GM18870 (cell line): ENCODE measurements at regions not wholly inside any gene's neighbourhood (a gene's known extent, or its start where the extent isn't known, plus 50 kb on each side); places are given as distances from the start of the nearest gene placed in this dataset.
"Not testable (repeated sequence)": the region's sequence is repeated elsewhere in the genome, so short reads cannot be mapped to it uniquely, and the experiment has no call there.

Experiments
- ATAC-seq: cut with Tn5 transposase; IDR thresholded peaks from one replicate; pipeline ENCODE4 v1.9.1; 2021; ENCODE audit warnings: moderate library complexity; ENCODE audit not compliant: unreplicated experiment

DNA sequence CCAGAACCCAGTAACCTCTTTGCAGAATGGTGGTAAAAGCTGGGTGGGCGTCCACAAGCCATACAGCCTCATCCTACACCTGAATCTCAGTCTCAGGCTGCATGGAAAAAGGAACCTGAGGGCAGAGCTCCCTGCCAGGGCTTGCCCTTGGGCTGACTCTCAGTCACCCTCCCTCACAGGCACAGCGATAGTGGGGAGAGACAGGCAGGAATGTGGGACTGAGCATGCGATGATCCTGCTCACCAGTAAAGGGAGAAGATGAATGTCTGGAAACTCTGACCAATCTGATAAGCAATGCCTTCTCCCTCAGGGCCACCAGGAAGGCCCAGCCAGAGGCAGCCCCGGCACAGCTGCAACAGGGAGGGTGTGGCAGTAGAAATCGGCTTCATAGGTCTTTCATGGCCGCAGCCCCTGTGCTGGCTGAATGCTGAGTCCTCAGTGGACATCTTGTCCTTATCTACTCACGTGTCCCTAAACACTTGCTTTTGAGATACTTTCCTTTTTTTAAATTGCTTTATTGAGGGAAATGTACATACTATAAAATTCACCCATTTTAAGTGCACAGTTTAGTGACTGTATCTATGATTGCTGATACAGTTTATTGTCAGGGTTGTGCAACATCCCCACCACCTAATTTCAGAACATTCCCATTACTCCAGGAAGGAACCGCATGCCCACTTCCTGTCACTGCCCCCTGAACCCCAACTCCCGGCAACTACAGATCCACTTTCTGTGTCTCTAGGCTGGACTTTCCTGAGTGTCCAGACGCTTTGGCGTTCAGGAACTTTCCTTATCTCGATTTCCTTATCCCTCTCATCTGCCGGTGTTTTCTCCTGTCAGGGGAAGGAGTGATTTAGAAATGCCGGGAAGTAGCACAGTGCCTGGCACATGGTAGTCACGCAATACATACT is 258.1 kb downstream of the PCNX1 start:
- ATAC-seq: no peak

DNA sequence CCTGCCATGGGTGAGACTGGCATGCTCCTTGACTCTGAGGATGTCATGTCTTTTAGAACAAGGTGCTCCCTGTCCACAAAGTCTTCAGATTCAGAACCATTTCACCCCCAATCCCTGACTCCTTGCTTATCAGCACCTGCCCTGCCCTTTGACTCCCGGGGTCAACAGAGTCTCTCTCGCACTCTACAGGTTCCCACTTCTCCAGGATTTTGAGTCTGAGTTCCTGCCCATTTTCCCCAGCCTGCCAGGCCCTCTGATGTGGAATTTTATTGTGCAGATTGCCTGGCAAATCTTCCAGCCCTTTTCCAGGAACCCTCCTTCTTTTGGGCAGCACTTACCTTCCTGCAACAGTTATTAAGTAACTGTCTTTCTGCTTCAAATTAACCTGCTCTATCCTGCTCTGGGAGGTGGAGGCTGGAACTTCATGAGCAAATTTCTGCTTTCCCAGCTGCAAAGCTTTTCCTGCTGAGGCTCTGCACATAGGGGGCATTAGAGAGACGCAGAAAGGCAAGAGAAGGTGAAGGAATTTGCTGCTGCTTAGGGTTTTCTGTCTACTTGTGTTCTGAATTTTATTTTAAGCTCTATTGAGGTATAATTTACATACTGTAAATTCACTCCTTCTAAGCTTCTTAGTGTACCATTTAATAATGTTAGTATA is 259.1 kb downstream of the PCNX1 start:
- no peak for ATAC-seq

DNA sequence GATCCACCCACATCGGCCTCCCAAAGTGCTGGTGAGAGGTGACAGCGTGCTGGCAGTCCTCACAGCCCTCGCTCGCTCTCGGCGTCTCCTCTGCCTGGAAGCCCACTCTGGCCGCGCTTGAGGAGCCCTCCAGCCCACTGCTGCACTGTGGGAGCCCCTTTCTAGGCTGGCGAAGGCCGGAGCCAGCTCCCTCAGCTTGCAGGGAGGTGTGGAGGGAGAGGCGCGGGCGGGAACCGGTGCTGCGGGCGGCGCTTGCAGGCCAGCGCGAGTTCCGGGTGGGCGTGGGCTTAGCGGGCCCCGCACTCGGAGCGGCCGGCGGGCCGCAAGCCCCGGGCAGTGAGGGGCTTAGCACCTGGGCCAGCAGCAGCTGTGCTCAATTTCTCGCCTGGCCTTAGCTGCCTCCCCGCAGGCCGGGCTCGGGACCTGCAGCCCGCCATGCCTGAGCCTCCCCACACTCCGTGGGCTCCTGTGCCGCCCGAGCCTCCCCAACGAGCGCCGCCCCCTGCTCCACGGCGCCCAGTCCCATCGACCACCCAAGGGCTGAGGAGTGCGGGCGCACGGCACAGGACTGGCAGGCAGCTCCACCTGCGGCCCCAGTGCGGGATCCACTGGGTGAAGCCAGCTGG is 260.2 kb downstream of the PCNX1 start:
- ATAC-seq: not testable (repeated sequence)

DNA sequence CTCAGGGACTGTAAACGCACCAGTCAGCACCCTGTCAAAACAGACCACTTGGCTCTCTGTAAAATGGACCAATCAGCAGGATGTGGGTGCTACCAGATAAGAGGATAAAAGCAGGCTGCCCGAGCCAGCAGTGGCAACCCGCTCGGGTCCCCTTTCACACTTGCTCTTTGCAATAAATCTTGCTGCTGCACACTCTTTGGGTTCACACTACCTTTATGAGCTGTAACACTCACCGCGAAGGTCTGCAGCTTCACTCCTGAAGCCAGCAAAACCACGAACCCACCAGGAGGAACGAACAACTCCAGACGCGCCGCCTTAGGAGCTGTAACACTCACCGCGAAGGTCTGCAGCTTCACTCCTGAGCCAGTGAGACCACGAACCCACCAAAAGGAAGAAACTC is 260.9 kb downstream of the PCNX1 start:
- not testable (repeated sequence) for ATAC-seq

DNA sequence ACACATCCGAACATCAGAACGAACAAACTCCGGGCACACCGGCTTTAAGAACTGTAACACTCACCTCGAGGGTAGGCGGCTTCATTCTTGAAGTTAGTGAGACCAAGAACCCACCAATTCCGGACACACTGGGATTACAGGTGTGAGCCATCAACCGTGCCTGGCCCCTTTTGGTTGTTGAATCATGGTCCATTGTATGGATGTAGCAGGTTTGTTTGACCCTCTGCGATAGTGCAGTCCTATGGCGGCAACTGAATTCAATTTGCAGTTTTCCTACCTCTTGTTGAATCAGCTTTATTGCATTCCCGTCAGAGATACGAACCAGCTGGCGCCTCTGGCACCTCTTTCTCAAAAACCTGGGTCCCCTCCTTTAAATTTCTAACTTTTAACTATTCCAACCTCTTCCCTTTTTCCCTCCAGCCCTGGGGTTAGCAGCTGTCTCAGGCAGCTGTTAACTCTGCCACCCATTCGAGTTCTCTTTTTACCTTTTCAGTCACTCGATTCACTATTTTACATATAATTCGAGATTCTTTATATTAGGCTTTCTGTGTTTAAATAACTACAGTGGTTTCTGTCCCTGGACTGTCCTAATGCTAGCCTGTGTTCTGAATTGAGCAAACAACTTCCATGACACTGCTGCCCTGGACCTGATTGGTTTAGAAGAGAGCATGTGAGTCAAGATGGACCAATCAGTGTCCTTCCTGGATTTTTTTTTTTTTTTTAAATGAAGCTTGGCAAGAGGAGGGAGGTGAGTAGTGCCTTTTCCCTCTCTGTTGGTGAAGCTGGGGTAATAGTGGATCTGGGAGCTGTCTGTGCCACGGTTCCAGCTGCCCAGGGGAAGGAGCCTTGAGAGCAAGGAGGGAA is 261.5 kb downstream of the PCNX1 start:
- ATAC-seq: no peak

DNA sequence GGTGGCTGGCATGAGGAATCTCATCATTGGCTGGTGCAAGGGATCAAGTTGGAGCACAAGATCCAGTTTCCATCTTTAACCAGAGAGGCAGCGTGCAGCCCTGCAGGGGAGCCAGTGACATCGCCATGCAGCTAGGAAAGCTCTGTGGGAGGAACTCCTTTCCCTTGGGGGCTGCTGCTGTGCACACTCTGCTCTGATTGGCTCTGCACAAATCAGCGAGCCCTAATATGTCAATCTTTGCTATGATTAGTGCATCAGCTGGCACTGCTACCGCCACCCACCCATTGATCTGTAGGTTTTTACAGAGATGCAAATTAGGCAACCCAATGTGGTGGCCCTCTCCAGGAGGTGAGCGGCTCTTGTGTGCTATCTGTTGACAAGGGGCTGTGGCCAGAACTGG is 262.6 kb downstream of the PCNX1 start:
- no peak for ATAC-seq

DNA sequence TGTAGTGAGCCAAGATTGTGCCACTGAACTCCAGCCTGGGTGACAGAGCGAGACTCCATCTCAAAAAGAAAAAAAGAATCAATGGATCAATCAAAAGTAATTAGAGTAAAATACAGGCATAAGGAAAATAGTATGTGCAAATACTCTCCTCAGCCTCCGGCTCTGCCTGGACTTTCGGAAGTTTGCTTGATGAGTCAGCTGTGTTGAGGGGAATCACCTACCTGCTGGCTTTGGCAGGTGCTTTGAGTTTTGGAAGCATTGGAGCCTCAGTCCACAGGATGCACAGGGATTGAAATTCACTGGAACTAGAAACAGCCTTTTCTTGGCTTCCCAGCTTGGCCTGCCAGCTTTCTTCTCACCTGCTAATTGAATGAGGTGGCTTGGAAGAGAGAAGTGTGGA is 268.2 kb downstream of the PCNX1 start:
- ATAC-seq: no peak

DNA sequence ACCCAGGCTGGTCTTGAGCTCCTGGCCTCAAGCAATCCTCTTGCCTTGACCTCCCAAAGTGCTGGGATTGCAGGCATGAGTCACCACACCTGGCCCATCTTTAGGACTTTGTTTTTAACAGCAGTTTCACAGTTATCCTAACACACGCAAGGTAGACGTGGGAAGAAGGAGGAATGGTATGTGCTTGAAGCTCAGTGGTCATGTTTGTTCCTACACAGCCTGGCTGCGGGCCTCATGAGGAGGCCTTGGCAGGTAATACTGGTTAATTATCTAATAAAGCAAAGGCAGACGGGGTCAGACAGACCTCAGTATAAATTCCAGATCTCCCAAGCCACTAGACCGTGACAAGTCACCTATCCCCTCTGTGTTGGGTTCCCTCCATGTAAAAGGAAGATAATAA is 271.8 kb downstream of the PCNX1 start:
- no peak for ATAC-seq

DNA sequence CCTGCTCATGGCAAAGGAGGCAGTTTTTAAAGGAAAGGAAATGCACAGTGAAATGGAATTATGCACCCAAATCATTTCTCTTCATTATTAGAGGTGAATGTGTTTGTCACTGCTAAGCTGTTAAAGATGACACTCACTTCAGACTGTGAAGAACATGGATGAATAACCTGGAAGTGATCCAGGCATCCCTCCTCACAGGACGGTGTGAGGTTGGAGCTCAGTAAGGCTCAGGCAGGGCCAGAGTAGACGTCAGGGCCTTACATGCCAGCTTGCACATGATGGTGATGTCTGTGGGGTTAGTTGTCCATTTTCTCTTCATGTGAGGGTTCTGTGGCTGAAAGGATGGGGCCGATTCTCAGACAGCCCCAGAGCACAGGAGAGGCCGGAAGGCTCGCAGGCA is 273.1 kb downstream of the PCNX1 start:
- no peak for ATAC-seq

DNA sequence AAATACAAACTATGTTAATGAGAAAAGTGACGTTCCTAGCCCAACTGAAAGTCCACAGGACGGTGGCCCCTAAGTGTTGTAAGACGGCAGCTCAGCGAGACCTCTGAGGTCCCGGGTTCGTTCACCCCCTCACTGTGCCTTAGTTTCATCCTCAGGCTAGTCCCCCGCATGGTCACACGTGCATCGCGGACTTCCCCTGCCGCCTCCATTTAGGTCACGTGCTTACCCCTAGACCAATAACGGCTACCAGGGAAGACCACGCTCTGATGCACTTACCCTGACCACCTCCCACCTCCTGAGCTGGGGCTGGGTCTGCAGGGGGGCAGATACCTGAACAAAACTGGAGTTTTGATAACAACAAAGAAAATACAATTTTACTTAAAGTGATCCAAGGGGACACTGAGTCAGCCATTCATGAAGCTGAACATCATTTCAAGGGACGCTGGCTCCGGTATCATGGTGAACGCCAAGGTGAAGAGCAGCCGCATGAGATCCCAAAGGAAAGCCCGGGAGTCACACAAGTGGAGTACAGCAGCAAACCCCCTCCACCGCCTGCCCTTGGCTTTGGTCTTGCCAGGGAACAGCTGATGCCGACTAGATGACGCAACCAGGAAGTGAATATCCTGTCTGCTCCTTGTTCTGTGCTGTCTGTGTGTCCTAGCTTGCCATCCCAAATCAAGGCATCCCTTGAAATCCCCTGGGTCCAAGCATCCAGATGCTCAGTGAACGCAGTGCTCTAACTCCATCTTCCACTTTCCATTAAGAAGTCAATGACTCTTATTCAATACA is 274.1 kb downstream of the PCNX1 start:
- ATAC-seq: no peak

DNA sequence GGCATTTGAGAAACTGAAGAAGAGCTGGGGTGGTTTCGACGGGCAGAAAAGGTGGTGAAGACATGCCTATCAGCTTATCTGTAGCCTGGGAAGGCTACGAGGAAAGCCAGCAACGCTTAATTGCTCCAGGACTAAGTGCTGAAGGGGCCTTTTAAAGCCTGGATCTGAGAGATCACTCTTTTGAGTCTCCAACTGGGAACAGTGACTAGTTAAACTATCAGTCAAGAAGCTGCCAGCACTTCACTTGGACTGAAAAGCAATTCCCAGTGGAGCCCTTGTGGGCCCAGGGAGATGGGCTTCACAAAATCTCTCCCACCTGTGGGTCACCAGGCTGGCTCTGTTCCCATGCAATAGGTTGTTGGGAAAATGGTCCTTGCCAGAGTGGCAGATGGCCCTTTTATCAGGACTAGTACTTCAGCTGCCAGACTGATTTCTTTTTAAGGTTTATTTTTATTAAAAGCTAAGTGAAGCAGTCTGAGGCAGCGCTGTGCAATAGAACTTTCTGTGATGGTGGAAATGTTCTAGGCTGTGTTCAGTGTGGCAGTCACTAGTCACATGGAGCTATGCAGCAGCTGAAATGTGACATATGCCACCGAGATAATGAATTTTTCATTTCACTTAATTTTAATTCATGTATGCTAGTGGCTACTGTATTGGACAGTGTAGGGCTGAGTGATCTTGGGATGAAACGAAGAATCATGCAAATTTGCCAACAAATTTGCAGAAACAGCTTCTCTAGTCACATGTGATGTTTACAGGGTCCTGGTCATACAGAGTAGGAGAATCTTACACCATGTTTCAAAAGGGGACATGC is 276.8 kb downstream of the PCNX1 start:
- ATAC-seq: no peak

DNA sequence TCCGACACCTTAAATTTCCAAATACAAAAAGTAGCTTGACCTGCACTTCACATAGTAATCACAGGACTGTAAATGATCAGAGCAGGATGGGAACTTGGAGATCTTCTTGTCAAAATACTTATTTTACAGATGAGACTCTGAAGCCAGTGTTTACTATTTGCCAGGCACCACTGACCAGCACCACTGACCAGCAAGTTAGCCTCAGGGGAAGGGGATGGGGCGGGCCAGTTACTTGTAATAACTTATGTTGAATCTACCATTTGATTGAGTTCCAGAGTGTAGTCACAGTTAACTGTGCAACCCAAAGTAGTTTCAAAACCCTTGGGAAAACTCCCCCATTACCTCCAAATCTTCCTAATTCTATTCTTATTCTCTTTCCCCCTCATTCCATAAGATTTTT is 278.4 kb downstream of the PCNX1 start:
- ATAC-seq: no peak

DNA sequence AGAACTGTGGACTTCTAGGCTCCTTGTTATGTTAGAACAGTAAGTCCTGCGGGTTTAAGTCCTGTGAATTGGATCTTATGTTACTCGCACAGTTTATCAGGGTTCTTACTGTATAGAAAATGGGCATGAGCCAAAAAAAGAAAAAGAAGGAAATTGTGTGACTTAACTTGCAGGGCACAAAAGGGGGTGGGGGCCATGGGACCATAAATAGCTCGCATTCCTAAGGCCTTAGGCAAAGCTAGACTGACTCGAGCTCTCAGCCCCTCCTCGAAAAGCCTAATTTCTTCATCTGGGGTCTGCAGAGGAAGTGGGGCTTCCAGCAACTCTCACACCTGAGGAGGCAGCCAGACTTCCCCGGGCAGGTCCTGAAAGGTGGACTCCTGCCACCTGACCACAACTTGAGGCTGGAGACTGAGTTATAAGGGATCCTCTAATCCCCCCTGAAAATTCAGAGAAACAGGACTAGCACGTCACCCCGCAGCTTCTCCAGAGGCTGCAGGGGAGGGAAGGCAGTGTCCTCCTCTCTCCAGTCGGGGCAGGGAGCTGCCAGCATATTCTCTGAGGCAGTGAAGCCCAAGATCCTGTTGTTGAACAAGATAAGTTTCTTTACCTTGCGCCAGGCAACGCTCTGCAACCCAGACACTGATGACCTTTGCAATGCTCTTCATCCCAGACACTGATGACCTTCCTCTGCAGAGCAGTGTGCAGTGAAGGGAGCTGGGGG is 280.5 kb downstream of the PCNX1 start:
- no peak for ATAC-seq

DNA sequence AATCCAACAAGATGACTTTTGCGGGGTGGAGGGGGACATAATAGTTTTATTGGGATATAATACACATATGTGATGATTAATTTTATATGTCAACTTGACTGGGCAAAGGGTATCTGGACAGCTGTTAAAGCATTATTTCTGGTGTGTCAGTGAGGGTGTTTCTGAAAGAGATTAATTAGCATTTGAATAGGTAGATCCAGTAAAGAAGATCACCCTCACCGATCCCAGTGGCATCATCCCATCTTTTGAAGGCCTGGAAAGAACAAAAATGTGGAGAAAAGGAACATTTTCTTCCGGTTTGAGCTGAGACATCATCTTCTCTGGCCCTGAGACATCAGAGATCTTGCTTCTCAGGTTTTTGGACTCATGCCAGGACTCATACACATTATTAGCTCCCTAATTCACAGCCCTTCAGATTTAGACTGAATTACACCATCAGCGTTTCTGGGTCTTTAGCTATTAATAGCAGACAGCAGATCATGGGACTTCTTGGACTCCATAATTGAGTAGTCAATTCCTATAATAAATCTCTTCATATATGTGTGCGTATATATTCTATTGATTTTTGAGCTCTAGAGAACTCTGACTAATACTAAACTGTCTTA is 283.6 kb downstream of the PCNX1 start:
- no peak for ATAC-seq

DNA sequence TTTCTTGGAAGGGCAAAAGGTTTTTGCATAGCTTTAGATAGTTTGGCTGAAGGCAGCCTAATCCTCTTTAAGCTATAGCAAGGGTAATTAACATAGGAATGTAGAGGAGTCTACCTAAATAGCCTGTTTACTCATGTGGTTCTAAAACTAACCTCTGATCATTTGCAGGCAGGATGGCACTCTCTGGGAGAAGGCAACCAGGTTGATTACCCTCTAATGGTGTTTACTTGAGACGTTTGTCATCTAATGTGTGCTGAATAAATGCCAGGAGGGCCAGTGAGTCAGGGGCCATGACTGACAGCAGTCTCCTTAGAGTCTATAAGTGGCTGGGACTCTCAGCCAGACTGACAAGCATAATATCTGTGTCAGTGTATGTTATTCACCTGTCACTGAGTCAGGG is 286.4 kb downstream of the PCNX1 start:
- ATAC-seq: no peak

DNA sequence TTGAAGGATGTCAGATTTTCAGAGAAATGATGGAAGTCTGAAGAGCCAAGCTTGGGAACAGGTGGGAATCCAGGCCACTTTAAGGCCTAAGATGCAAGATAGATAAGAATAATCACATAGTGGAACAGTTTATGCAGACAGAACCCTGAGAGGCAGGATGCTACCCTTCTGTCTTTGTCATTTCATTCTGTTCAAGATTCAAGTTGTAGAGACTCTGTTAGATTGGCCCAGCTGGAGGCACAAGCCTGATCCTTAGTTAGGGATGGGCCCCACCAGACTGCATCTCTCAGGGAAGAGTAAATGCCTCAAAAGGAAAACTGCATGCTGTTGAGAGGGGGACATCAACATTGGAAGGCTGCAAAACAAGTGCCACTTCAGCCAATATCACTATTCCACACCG is 287.0 kb downstream of the PCNX1 start:
- no peak for ATAC-seq

DNA sequence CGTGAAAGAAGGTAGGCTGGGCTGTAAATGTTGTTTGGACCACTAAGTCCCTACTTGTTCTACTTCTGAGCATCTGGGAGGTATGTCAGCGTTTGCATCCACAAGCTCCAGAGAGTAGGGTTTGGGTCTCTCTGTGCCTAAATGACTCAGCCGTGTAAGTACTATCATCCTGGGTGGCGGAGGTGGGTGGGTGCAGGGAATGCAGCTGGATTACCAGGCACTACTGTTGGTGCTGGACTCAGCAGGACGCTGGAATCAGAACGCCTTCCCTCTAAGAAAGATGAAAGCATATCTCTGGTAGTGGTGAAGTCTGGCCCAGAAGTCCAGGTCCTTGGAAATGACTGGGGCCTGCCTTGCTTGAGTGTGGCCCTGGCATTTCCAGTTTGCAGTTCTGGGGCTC is 289.7 kb downstream of the PCNX1 start:
- ATAC-seq: no peak

DNA sequence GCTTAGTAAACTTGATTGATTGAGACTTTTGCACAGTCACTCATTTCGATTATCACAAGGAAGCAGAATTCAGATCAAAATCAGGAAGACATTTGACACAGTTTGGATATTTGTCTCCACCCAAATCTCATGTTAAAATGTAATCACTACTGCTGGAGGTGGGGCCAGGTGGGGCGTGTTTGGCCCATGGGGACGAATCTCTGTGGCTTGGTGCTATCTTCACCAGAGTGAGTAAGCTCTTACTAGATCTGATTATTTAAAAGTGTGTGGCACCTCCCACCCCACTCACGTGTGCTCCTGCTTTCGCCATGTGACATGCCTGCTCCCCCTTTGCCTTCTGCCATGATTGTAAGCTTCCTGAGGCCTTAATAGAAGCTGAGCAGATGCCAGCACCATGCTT is 291.4 kb downstream of the PCNX1 start:
- ATAC-seq: no peak
